Endothelial cell of umbilical vein (primary cell): ENCODE measurements at regions not wholly inside any gene's neighbourhood (a gene's known extent, or its start where the extent isn't known, plus 50 kb on each side); places are given as distances from the start of the nearest gene placed in this dataset.
A peak's percentile ranks its signal among the peaks of the same experiment; 100 is the strongest.

Experiments used
- BruUV-seq: library from RNA; stranded (reverse); fragments of 400-500 nt; replicated peaks from 2 replicates; lab custom pipeline; 2021; lab: Mats Ljungman, UMichigan
- CTCF ChIA-PET: fragments of 300-600, 350-600 bp; sonication (Branson Sonifier 250); formaldehyde crosslinking; loops from one replicate; lab custom pipeline; 2021; ENCODE audit warnings: antibody characterized with exemption, inconsistent platforms; lab: Charles Lee
- POLR2A ChIA-PET: fragments of 300-600, 350-600 bp; sonication (Branson Sonifier 250); formaldehyde crosslinking; loops from one replicate; lab custom pipeline; 2021; ENCODE audit warnings: antibody characterized with exemption, inconsistent platforms; lab: Charles Lee
- DNase-seq: peaks from one replicate; pipeline ENCODE4 v3.0.0-alpha.2; 2011; ENCODE audit warnings: low read depth, low spot score
- FAIRE-seq: peaks from 2 replicates; lab custom pipeline; 2011; peaks lifted over from hg19 to GRCh38; lab: Jason Lieb, UNC
- H2AFZ ChIP-seq: 2 replicates; pipeline ENCODE4 v1.6.0; 2012; ENCODE audit warnings: low read depth, low read length, control low read depth, inconsistent platforms
- H3K27ac ChIP-seq: 2 replicates; pipeline ENCODE4 v1.5.1; 2011; ENCODE audit warnings: low read depth, mild to moderate bottlenecking, control low read depth, low read length, moderate library complexity; ENCODE audit not compliant: insufficient read depth
- H3K27me3 ChIP-seq, 2 experiments: 2 replicates each; pipeline versions ENCODE4 v1.6.0 to v1.6.1; 2011; ENCODE audit warnings: low read length in 2 of 2, mixed read lengths in 1 of 2; ENCODE audit not compliant: control insufficient read depth in 2 of 2, insufficient read depth in 2 of 2
- H3K36me3 ChIP-seq, 2 experiments: 2 replicates in 1 of 2; 3 replicates in 1 of 2; pipeline ENCODE4 v1.5.1; 2011; ENCODE audit warnings: low read length in 2 of 2, mild to moderate bottlenecking in 1 of 2, moderate library complexity in 1 of 2; ENCODE audit not compliant: control insufficient read depth in 2 of 2, insufficient read depth in 2 of 2; ENCODE audit errors: extremely low read depth in 1 of 2
- H3K4me1 ChIP-seq: 3 replicates; pipeline ENCODE4 v1.5.1; 2011; ENCODE audit warnings: mild to moderate bottlenecking, low read length; ENCODE audit not compliant: control insufficient read depth, insufficient read depth; ENCODE audit errors: extremely low read depth
- H3K4me2 ChIP-seq: 2 replicates; pipeline ENCODE4 v1.6.1; 2011; ENCODE audit warnings: low read length, control low read depth, mixed read lengths; ENCODE audit not compliant: insufficient read depth
- H3K4me3 ChIP-seq, 3 experiments: fragments of 200-600 bp in 1 of 3; sonication (generic), shearing (Covaris generic) in 1 of 3; replicated peaks in 1 of 3; 2 replicates each; pipeline ENCODE4 v1.5.1; 2011 to 2016; ENCODE audit warnings: control low read depth in 3 of 3, low read length in 3 of 3, mild to moderate bottlenecking in 2 of 3, inconsistent platforms in 1 of 3, low read depth in 1 of 3, moderate library complexity in 1 of 3; ENCODE audit not compliant: insufficient read depth in 1 of 3
- H3K79me2 ChIP-seq: 2 replicates; pipeline ENCODE4 v1.6.0; 2012; ENCODE audit warnings: low read length, inconsistent platforms; ENCODE audit not compliant: control insufficient read depth, insufficient read depth
- H3K9ac ChIP-seq: replicated peaks from 2 replicates; pipeline ENCODE3; 2011; ENCODE audit warnings: low read length, control low read depth; ENCODE audit not compliant: insufficient read depth; ENCODE audit errors: extremely low read depth
- H3K9me1 ChIP-seq: replicated peaks from 3 replicates; pipeline ENCODE4 v1.6.0; 2011; ENCODE audit warnings: mild to moderate bottlenecking, low read length; ENCODE audit not compliant: control insufficient read depth, insufficient read depth; ENCODE audit errors: extremely low read depth
- H3K9me3 ChIP-seq: replicated peaks from 2 replicates; pipeline ENCODE4 v1.5.1; 2012; ENCODE audit warnings: low read length, inconsistent platforms; ENCODE audit not compliant: control insufficient read depth, insufficient read depth
- H4K20me1 ChIP-seq: replicated peaks from 2 replicates; pipeline ENCODE3; 2011; ENCODE audit warnings: mild to moderate bottlenecking, low read length; ENCODE audit not compliant: control insufficient read depth, insufficient read depth; ENCODE audit errors: extremely low read depth
- CTCF ChIP-seq, 2 donors: IDR thresholded peaks; 1 replicate in 1 of 2; 2 replicates in 1 of 2; pipeline ENCODE4 v1.5.1; 2011; ENCODE audit warnings: low read length in 2 of 2, mild to moderate bottlenecking in 2 of 2, moderate library complexity in 2 of 2, control low read depth in 1 of 2, inconsistent platforms in 1 of 2, low read depth in 1 of 2; ENCODE audit not compliant: insufficient read depth in 1 of 2; ENCODE audit errors: extremely low read depth in 1 of 2
- EZH2 ChIP-seq: IDR thresholded peaks from 2 replicates; pipeline ENCODE4 v1.6.1; 2012; ENCODE audit warnings: borderline replicate concordance, low read depth, mild to moderate bottlenecking, moderate library complexity, low read length, inconsistent platforms; ENCODE audit not compliant: severe bottlenecking
- FOS ChIP-seq: IDR thresholded peaks from 2 replicates; pipeline ENCODE4 v1.6.1; 2011; ENCODE audit warnings: mild to moderate bottlenecking, low read length, moderate library complexity, borderline replicate concordance; ENCODE audit not compliant: insufficient read depth
- GATA2 ChIP-seq: IDR thresholded peaks from 2 replicates; pipeline ENCODE4 v1.7.0; 2011; ENCODE audit warnings: low read depth, mild to moderate bottlenecking, moderate library complexity, mixed read lengths, low read length; ENCODE audit not compliant: insufficient read length, insufficient read depth
- JUN ChIP-seq: IDR thresholded peaks from 2 replicates; pipeline ENCODE4 v1.6.1; 2011; ENCODE audit warnings: borderline replicate concordance, low read depth; ENCODE audit not compliant: insufficient read length, insufficient read depth
- MAX ChIP-seq: IDR thresholded peaks from 2 replicates; pipeline ENCODE4 v1.6.1; 2011; ENCODE audit not compliant: insufficient read depth, insufficient read length
- MYC ChIP-seq: IDR thresholded peaks from one replicate; pipeline ENCODE4 v1.6.1; 2011; ENCODE audit warnings: mild to moderate bottlenecking, low read depth, low read length
- POLR2A ChIP-seq: IDR thresholded peaks from 2 replicates; pipeline ENCODE4 v1.6.1; 2012; ENCODE audit warnings: low read depth, mild to moderate bottlenecking, control low read depth, low read length
- POLR2AphosphoS5 ChIP-seq: IDR thresholded peaks from 2 replicates; pipeline ENCODE4 v1.6.1; 2012; ENCODE audit warnings: low read depth, mild to moderate bottlenecking, control low read depth, low read length, moderate library complexity; ENCODE audit not compliant: insufficient read depth
- dilution Hi-C: fragments of 300-500 bp; cut with MboI; formaldehyde crosslinking; loops from one replicate; pipeline ENCODE4 v1.15.0; 2019; ENCODE audit warnings: low sequenced_read_pairs; ENCODE audit not compliant: extremely low pct_ligation_motif_present
- intact Hi-C: fragments of 100-400 bp; cut with micrococcal nuclease; formaldehyde crosslinking; loops from one replicate; pipeline ENCODE4 v1.10.0; 2022

- no peaks in the 10 kb centered on the region for H4K20me1 ChIP-seq
- peak overlapping the region; percentile 8 for H2AFZ ChIP-seq
- H3K79me2 ChIP-seq, result no peaks in the 10 kb centered on the region
- TF ChIP-seq CTCF (IDR thresholded peaks at IDR 0.05; ENCODE audit: extremely low read depth in 1 of 2, insufficient read depth in 1 of 2, low read depth in 1 of 2, low read length in 2 of 2), result no peak
- peak; percentile 65 for TF ChIP-seq FOS
- no peaks in the 10 kb centered on the region for H3K27me3 ChIP-seq
- no TSS peak for BruUV-seq
- no peak overlapping the region for H3K27ac ChIP-seq
- no peaks in the 10 kb centered on the region for H3K4me1 ChIP-seq
- H3K4me2 ChIP-seq, result no peak overlapping the region
- H3K9ac ChIP-seq, result no peak overlapping the region
- DNase-seq, result peak; percentile 16
- POLR2A ChIA-PET, result no interaction called here
- no peaks in the 10 kb centered on the region for H3K36me3 ChIP-seq
- FAIRE-seq, result no peak
- H3K9me3 ChIP-seq, result no peaks in the 10 kb centered on the region
- dilution Hi-C loops (no loop called here), intact Hi-C loops (no loop called here)
- CTCF ChIA-PET, result interaction anchor here (1.4 kb wide), 1 partner anchor 9 kb away, joined by 5 read pairs; no protein-coding TSS in a partner anchor
- no peaks in the 10 kb centered on the region for H3K9me1 ChIP-seq
- no peak overlapping the region for H3K4me3 ChIP-seq
Measured at GRCh38 chr7:53110425-53110824, 75.0 kb downstream of the POM121L12 start.

- Histone ChIP-seq H3K27me3 (no peaks in the 10 kb centered on the region), H4K20me1 (no peaks in the 10 kb centered on the region), H3K9me1 (no peaks in the 10 kb centered on the region), H3K4me3 (no peak overlapping the region), H3K27ac (no peak overlapping the region), H3K4me1 (no peaks in the 10 kb centered on the region), H3K79me2 (no peaks in the 10 kb centered on the region), H3K4me2 (no peak overlapping the region), H2AFZ (peak overlapping the region; percentile 17), H3K9ac (no peak overlapping the region), H3K36me3 (no peaks in the 10 kb centered on the region), H3K9me3 (no peaks in the 10 kb centered on the region)
- dilution Hi-C loops (no loop called here), intact Hi-C loops (no loop called here)
- TF ChIP-seq POLR2A, result no peak
- TF ChIP-seq CTCF (IDR thresholded peaks at IDR 0.05; ENCODE audit: extremely low read depth in 1 of 2, insufficient read depth in 1 of 2, low read depth in 1 of 2, low read length in 2 of 2), result no peak
- TF ChIP-seq MYC, result no peak
- no peak for TF ChIP-seq FOS
- TF ChIP-seq POLR2AphosphoS5, result no peak
- TF ChIP-seq JUN, result no peak
- TF ChIP-seq GATA2, result no peak
- TF ChIP-seq EZH2, result no peak
- no peak for TF ChIP-seq MAX
- POLR2A ChIA-PET, result no interaction called here
- DNase-seq (no peak), FAIRE-seq (no peak)
- CTCF ChIA-PET, result interaction anchor here (1.4 kb wide), 1 partner anchor 9 kb away, joined by 5 read pairs; no protein-coding TSS in a partner anchor
- no TSS peak for BruUV-seq
Measured at GRCh38 chr7:53111031-53111430, 75.6 kb downstream of the POM121L12 start.
